ENCODE measurements at regions not wholly inside any gene's neighbourhood (a gene's known extent, or its start where the extent isn't known, plus 50 kb on each side); places are given as distances from the start of the nearest gene placed in this dataset.

- no peak overlapping the region for H3K27ac ChIP-seq
- no peaks in the 10 kb centered on the region for H3K27me3 ChIP-seq
- no peak for TF ChIP-seq POLR2A (IDR thresholded peaks at IDR 0.05)
- no peak for TF ChIP-seq EP300 (IDR thresholded peaks at IDR 0.05)
- no peak for TF ChIP-seq POLR2AphosphoS5 (IDR thresholded peaks at IDR 0.05)
- no peak for TF ChIP-seq CTCF (IDR thresholded peaks at IDR 0.05)
- no peaks in the 10 kb centered on the region for H3K9me3 ChIP-seq
- H3K4me1 ChIP-seq = no peaks in the 10 kb centered on the region
- H3K36me3 ChIP-seq = no peaks in the 10 kb centered on the region
- no peak overlapping the region for H3K4me3 ChIP-seq
- intact Hi-C loops (cut with DNase I) = no loop called here
- WGBS, 2 donors = 16 to 57% methylated on average over 1 of the region's 1 CpG
- no peak for DNase-seq
Observed at GRCh38 chr1:5067246-5067645, 412.8 kb downstream of the AJAP1 start.

GRCh38 chr1:5053744-5054143 is 399.3 kb downstream of the AJAP1 start:
- 26 to 37% methylated on average over 3 of the region's 3 CpGs for WGBS, 2 donors

GRCh38 chr1:5029136-5029535 is 374.7 kb downstream of the AJAP1 start:
- no peak overlapping the region for H3K4me3 ChIP-seq
- TF ChIP-seq CTCF (IDR thresholded peaks at IDR 0.05) = no peak
- TF ChIP-seq POLR2A (IDR thresholded peaks at IDR 0.05) = no peak
- TF ChIP-seq POLR2AphosphoS5 (IDR thresholded peaks at IDR 0.05) = no peak
- TF ChIP-seq EP300 (IDR thresholded peaks at IDR 0.05) = no peak
- intact Hi-C loops (cut with DNase I) = no loop called here
- H3K9me3 ChIP-seq = no peaks in the 10 kb centered on the region
- no peaks in the 10 kb centered on the region for H3K4me1 ChIP-seq
- 74 to 81% methylated on average over 2 of the region's 2 CpGs for WGBS, 2 donors
- no peaks in the 10 kb centered on the region for H3K36me3 ChIP-seq
- H3K27me3 ChIP-seq = peaks cover 0 to 8% (median 0%) of the 10 kb centered on the region in 3 donors
- DNase-seq = no peak
- H3K27ac ChIP-seq = no peak overlapping the region

More at GRCh38 chr1:5053744-5054143, 399.3 kb downstream of the AJAP1 start:
- Histone ChIP-seq H3K4me1 (no peaks in the 10 kb centered on the region), H3K27ac (no peak overlapping the region), H3K27me3 (peaks cover 0 to 9% (median 0%) of the 10 kb centered on the region in 3 donors), H3K36me3 (no peaks in the 10 kb centered on the region), H3K4me3 (no peak overlapping the region), H3K9me3 (no peaks in the 10 kb centered on the region)
- intact Hi-C loops (cut with DNase I) = no loop called here
- DNase-seq = no peak
- TF ChIP-seq CTCF (IDR thresholded peaks at IDR 0.05) (no peak), POLR2A (IDR thresholded peaks at IDR 0.05) (no peak), EP300 (IDR thresholded peaks at IDR 0.05) (no peak), POLR2AphosphoS5 (IDR thresholded peaks at IDR 0.05) (no peak)

GRCh38 chr1:5012249-5012648 is 357.8 kb downstream of the AJAP1 start:
- no peak for TF ChIP-seq POLR2A (IDR thresholded peaks at IDR 0.05)
- TF ChIP-seq EP300 (IDR thresholded peaks at IDR 0.05) = no peak
- TF ChIP-seq POLR2AphosphoS5 (IDR thresholded peaks at IDR 0.05) = no peak
- TF ChIP-seq CTCF (IDR thresholded peaks at IDR 0.05) = no peak
- WGBS, 2 donors = 69% methylated on average over 3 of the region's 3 CpGs
- Histone ChIP-seq H3K36me3 (no peaks in the 10 kb centered on the region), H3K27ac (no peak overlapping the region), H3K4me3 (no peak overlapping the region), H3K4me1 (no peaks in the 10 kb centered on the region), H3K9me3 (no peaks in the 10 kb centered on the region), H3K27me3 (peaks cover 0 to 21% (median 0%) of the 10 kb centered on the region in 3 donors)
- DNase-seq = no peak
- intact Hi-C loops (cut with DNase I) = no loop called here

- H3K27me3 ChIP-seq = peaks cover 0 to 17% (median 0%) of the 10 kb centered on the region in 3 donors
- H3K4me1 ChIP-seq = no peaks in the 10 kb centered on the region
- H3K9me3 ChIP-seq = no peaks in the 10 kb centered on the region
- H3K27ac ChIP-seq = no peak overlapping the region
- DNase-seq = no peak
- TF ChIP-seq POLR2A (IDR thresholded peaks at IDR 0.05) (no peak), EP300 (IDR thresholded peaks at IDR 0.05) (no peak), CTCF (IDR thresholded peaks at IDR 0.05) (no peak), POLR2AphosphoS5 (IDR thresholded peaks at IDR 0.05) (no peak)
- H3K36me3 ChIP-seq = no peaks in the 10 kb centered on the region
- intact Hi-C loops (cut with DNase I) = no loop called here
- H3K4me3 ChIP-seq = no peak overlapping the region
- WGBS, 2 donors = 71 to 80% methylated on average over 8 of the region's 8 CpGs
Observed at GRCh38 chr1:5010656-5011055, 356.2 kb downstream of the AJAP1 start.
